ENCODE measurements at regions not wholly inside any gene's neighbourhood (a gene's known extent, or its start where the extent isn't known, plus 50 kb on each side); places are given as distances from the start of the nearest gene placed in this dataset.
"Not testable (repeated sequence)": the region's sequence is repeated elsewhere in the genome, so short reads cannot be mapped to it uniquely, and the experiment has no call there.

GRCh38 chr5:4011943-4012342 lies 416.3 kb downstream of the IRX1 start:
- ATAC-seq (no peak), DNase-seq (ENCODE audit: low spot score) (no peak)

GRCh38 chr5:4013106-4013898 lies 417.7 kb downstream of the IRX1 start:
- no peak for ATAC-seq
- no peak for DNase-seq (ENCODE audit: low spot score)

- DNase-seq (ENCODE audit: low spot score) (no peak), ATAC-seq (no peak)
Measured at GRCh38 chr5:4015709-4016108, 420.1 kb downstream of the IRX1 start.

GRCh38 chr5:4017076-4017803 lies 421.6 kb downstream of the IRX1 start:
- ATAC-seq (no peak), DNase-seq (ENCODE audit: low spot score) (no peak)

GRCh38 chr5:4018007-4018406 lies 422.4 kb downstream of the IRX1 start:
- DNase-seq (ENCODE audit: low spot score) = no peak
- ATAC-seq = no peak

- no peak for ATAC-seq
- no peak for DNase-seq (ENCODE audit: low spot score)
Measured at GRCh38 chr5:4019009-4019769, 423.6 kb downstream of the IRX1 start.

GRCh38 chr5:4019841-4020240 lies 424.2 kb downstream of the IRX1 start:
- no peak for DNase-seq (ENCODE audit: low spot score)
- ATAC-seq = no peak

- ATAC-seq = no peak
Measured at GRCh38 chr5:4020400-4020799, 424.8 kb downstream of the IRX1 start.

GRCh38 chr5:4022056-4022670 lies 426.5 kb downstream of the IRX1 start:
- DNase-seq (ENCODE audit: low spot score) (no peak), ATAC-seq (no peak)

More at GRCh38 chr5:4020400-4020799, 424.8 kb downstream of the IRX1 start:
- no peak for DNase-seq (ENCODE audit: low spot score)

GRCh38 chr5:4023091-4023752 lies 427.6 kb downstream of the IRX1 start:
- ATAC-seq (no peak), DNase-seq (ENCODE audit: low spot score) (no peak)

GRCh38 chr5:4023753-4024335 lies 428.2 kb downstream of the IRX1 start:
- no peak for ATAC-seq
- no peak for DNase-seq (ENCODE audit: low spot score)

GRCh38 chr5:4027088-4027734 lies 431.6 kb downstream of the IRX1 start:
- ATAC-seq (no peak), DNase-seq (ENCODE audit: low spot score) (no peak)

- no peak for DNase-seq (ENCODE audit: low spot score)
- ATAC-seq = no peak
Measured at GRCh38 chr5:4028384-4028783, 432.8 kb downstream of the IRX1 start.

- ATAC-seq = not testable (repeated sequence)
Measured at GRCh38 chr5:4033546-4033945, 437.9 kb downstream of the IRX1 start.

GRCh38 chr5:4036861-4037260 lies 441.2 kb downstream of the IRX1 start:
- ATAC-seq (no peak), DNase-seq (ENCODE audit: low spot score) (no peak)

More at GRCh38 chr5:4033546-4033945, 437.9 kb downstream of the IRX1 start:
- DNase-seq (ENCODE audit: low spot score) = not testable (repeated sequence)

- ATAC-seq (no peak), DNase-seq (ENCODE audit: low spot score) (no peak)
Measured at GRCh38 chr5:4038994-4039393, 443.4 kb downstream of the IRX1 start.

- ATAC-seq (no peak), DNase-seq (ENCODE audit: low spot score) (no peak)
Measured at GRCh38 chr5:4042311-4042710, 446.7 kb downstream of the IRX1 start.

GRCh38 chr5:4043135-4043534 lies 447.5 kb downstream of the IRX1 start:
- ATAC-seq = no peak

GRCh38 chr5:4044881-4045280 lies 449.2 kb downstream of the IRX1 start:
- no peak for DNase-seq (ENCODE audit: low spot score)
- no peak for ATAC-seq

More at GRCh38 chr5:4043135-4043534, 447.5 kb downstream of the IRX1 start:
- no peak for DNase-seq (ENCODE audit: low spot score)

- ATAC-seq (no peak), DNase-seq (ENCODE audit: low spot score) (no peak)
Measured at GRCh38 chr5:4048398-4048797, 452.8 kb downstream of the IRX1 start.

Measured in left lobe of liver (tissue), 2 donors.